GM12878 (cell line): ENCODE measurements at regions not wholly inside any gene's neighbourhood (a gene's known extent, or its start where the extent isn't known, plus 50 kb on each side); places are given as distances from the start of the nearest gene placed in this dataset.
"Not testable (repeated sequence)": the region's sequence is repeated elsewhere in the genome, so short reads cannot be mapped to it uniquely, and the experiment has no call there.

Experiments used
- ATAC-seq: fragments of 200-7000 bp; cut with Tn5 transposase; 3 replicates; pipeline ENCODE4 v1.9.1; 2020; ENCODE audit warnings: mild to moderate bottlenecking, moderate library complexity
- BruUV-seq: library from RNA; stranded (reverse); fragments of 400-500 nt; replicated peaks from 2 replicates; lab custom pipeline; 2021; lab: Mats Ljungman, UMichigan
- CTCF ChIA-PET: fragments of 300-600 bp; sonication (Branson Sonifier 250); formaldehyde crosslinking; extraction: SDS; loops from one replicate; lab custom pipeline; 2021; ENCODE audit warnings: inconsistent platforms; lab: Yijun Ruan, JAX
- POLR2A ChIA-PET: fragments of 350-600 bp; formaldehyde crosslinking; extraction: SDS; loops from one replicate; lab custom pipeline; 2021; ENCODE audit warnings: inconsistent platforms; lab: Charles Lee
- RAD21 ChIA-PET: fragments of 300-600 bp; sonication (Branson Sonifier 250); formaldehyde crosslinking; loops from one replicate; lab custom pipeline; 2023; ENCODE audit warnings: antibody characterized with exemption; ENCODE audit not compliant: unreplicated experiment; lab: Charles Lee
- SMC1A ChIA-PET: fragments of 300-600 bp; sonication (Branson Sonifier 250); formaldehyde crosslinking; loops from one replicate; lab custom pipeline; 2023; ENCODE audit not compliant: unreplicated experiment, uncharacterized antibody; lab: Charles Lee
- DNase-seq: peaks from one replicate; pipeline ENCODE4 v3.0.0-alpha.2; 2011; ENCODE audit warnings: low read depth, low spot score
- FAIRE-seq: peaks from 3 replicates; lab custom pipeline; 2011; peaks lifted over from hg19 to GRCh38; lab: Jason Lieb, UNC
- H2AFZ ChIP-seq: 2 replicates; pipeline ENCODE4 v1.6.0; 2011; ENCODE audit warnings: low read depth, low read length, control low read depth; ENCODE audit not compliant: control insufficient read depth
- H3K27ac ChIP-seq: 2 replicates; pipeline ENCODE4 v1.5.1; 2011; ENCODE audit warnings: control low read depth; ENCODE audit not compliant: control insufficient read depth, insufficient read depth
- H3K27me3 ChIP-seq, 2 experiments: replicated peaks in 1 of 2; 2 replicates each; pipeline versions ENCODE4 v1.6.0 to v1.6.1; 2011; ENCODE audit warnings: low read length in 1 of 2; ENCODE audit not compliant: control insufficient read depth in 2 of 2, insufficient read depth in 2 of 2
- H3K36me3 ChIP-seq, 2 experiments: 2 replicates each; pipeline ENCODE4 v1.5.1; 2011; ENCODE audit warnings: low read length in 1 of 2; ENCODE audit not compliant: control insufficient read depth in 2 of 2, insufficient read depth in 2 of 2
- H3K4me1 ChIP-seq: 2 replicates; pipeline ENCODE4 v1.6.1; 2011; ENCODE audit warnings: mild to moderate bottlenecking, low read length, moderate library complexity, mixed read lengths; ENCODE audit not compliant: control insufficient read depth, insufficient read depth
- H3K4me2 ChIP-seq: 2 replicates; pipeline ENCODE4 v1.6.0; 2011; ENCODE audit warnings: control low read depth; ENCODE audit not compliant: control insufficient read depth, insufficient read depth
- H3K4me3 ChIP-seq: fragments of 200-600 bp; sonication (generic); 2 replicates; pipeline ENCODE4 v1.5.1; 2016
- H3K79me2 ChIP-seq: 2 replicates; pipeline ENCODE4 v1.6.0; 2011; ENCODE audit warnings: low read length; ENCODE audit not compliant: control insufficient read depth, insufficient read depth
- H3K9ac ChIP-seq: 2 replicates; pipeline ENCODE4 v1.8.0; 2011; ENCODE audit warnings: low read length, control low read depth, mixed read lengths; ENCODE audit not compliant: control insufficient read depth, insufficient read depth
- H3K9me3 ChIP-seq: replicated peaks from 3 replicates; pipeline ENCODE4 v1.5.1; 2011; ENCODE audit warnings: mild to moderate bottlenecking, low read length; ENCODE audit not compliant: control insufficient read depth, insufficient read depth
- H4K20me1 ChIP-seq: 2 replicates; pipeline ENCODE4 v1.6.0; 2011; ENCODE audit not compliant: control insufficient read depth, insufficient read depth
- ATF7 ChIP-seq: fragments of 450-650 bp; IDR thresholded peaks from 2 replicates; pipeline ENCODE4 v1.6.1; 2016; ENCODE audit warnings: low read depth, mild to moderate bottlenecking
- FOS ChIP-seq: IDR thresholded peaks from 3 replicates; pipeline ENCODE4 v1.6.1; 2011; ENCODE audit warnings: borderline replicate concordance; ENCODE audit not compliant: insufficient read length; ENCODE audit errors: extremely low read depth
- GABPA ChIP-seq: IDR thresholded peaks from 2 replicates; pipeline ENCODE4 v1.6.1; 2014; ENCODE audit warnings: antibody characterized with exemption, low read depth, mild to moderate bottlenecking, inconsistent platforms
- NR2C2 ChIP-seq: IDR thresholded peaks from 2 replicates; pipeline ENCODE4 v1.6.1; 2011; ENCODE audit warnings: borderline replicate concordance, low read depth; ENCODE audit not compliant: control insufficient read depth, insufficient read length
- NR2F1 ChIP-seq: fragments of 450-650 bp; conservative IDR thresholded peaks from 2 replicates; pipeline ENCODE4 v1.6.1; 2017; ENCODE audit warnings: mild to moderate bottlenecking
- PML ChIP-seq: IDR thresholded peaks from 2 replicates; pipeline ENCODE4 v1.6.1; 2012; ENCODE audit warnings: low read length, inconsistent platforms
- RUNX3 ChIP-seq: IDR thresholded peaks from 2 replicates; pipeline ENCODE4 v1.6.1; 2012; ENCODE audit warnings: low read length, inconsistent platforms
- SIX5 ChIP-seq: IDR thresholded peaks from 2 replicates; pipeline ENCODE4 v1.6.1; 2011; ENCODE audit warnings: mild to moderate bottlenecking, low read depth, low read length, moderate library complexity; ENCODE audit not compliant: severe bottlenecking
- ZBTB40 ChIP-seq: fragments of 450-650 bp; IDR thresholded peaks from 2 replicates; pipeline ENCODE4 v1.6.1; 2016; ENCODE audit warnings: mild to moderate bottlenecking, moderate library complexity, borderline replicate concordance
- WGBS: methylation state at CpG from one replicate; pipeline ENCODE4 v1.1.6; 2016; ENCODE audit warnings: low lambda C conversion rate; ENCODE audit not compliant: insufficient replicate concordance, insufficient coverage; ENCODE audit errors: missing lambda C conversion rate; 5-methylcytosine and 5-hydroxymethylcytosine counted together
- in situ Hi-C: fragments of 300-500 bp; cut with MboI; formaldehyde crosslinking; loops from 9 replicates; pipeline ENCODE4 v1.14.3; 2018; ENCODE audit warnings: mixed read lengths
- intact Hi-C: fragments of 100-400 bp; cut with micrococcal nuclease; formaldehyde crosslinking; loops from one replicate; pipeline ENCODE4 v1.14.2; 2022; ENCODE audit not compliant: unreplicated experiment

- no peak for TF ChIP-seq ZBTB40
- no peak for TF ChIP-seq ATF7
- no peak for TF ChIP-seq GABPA
- TF ChIP-seq FOS, result no peak
- no peak for TF ChIP-seq NR2F1
- TF ChIP-seq NR2C2, result no peak
- no peak for TF ChIP-seq RUNX3
- TF ChIP-seq PML, result no peak
- no peak for TF ChIP-seq SIX5
Measured at GRCh38 chr21:25161571-25161970, 445.7 kb downstream of the MRPL39 start (continued).

- intact Hi-C loops, FAIRE-seq, H4K20me1 ChIP-seq, H3K27me3 ChIP-seq, ATAC-seq, H3K4me2 ChIP-seq, DNase-seq, SMC1A ChIA-PET, H3K9ac ChIP-seq, H3K27ac ChIP-seq, H2AFZ ChIP-seq, RAD21 ChIA-PET, H3K4me1 ChIP-seq, H3K36me3 ChIP-seq, H3K4me3 ChIP-seq, BruUV-seq, H3K9me3 ChIP-seq, CTCF ChIA-PET, in situ Hi-C loops, POLR2A ChIA-PET, H3K79me2 ChIP-seq: not testable (repeated sequence)
- 0% methylated on average over 1 of the region's 1 CpG for WGBS
Measured at GRCh38 chr21:25155020-25155419, 452.3 kb downstream of the MRPL39 start.
